RWPE2 (cell line): ENCODE measurements at regions not wholly inside any gene's neighbourhood (a gene's known extent, or its start where the extent isn't known, plus 50 kb on each side); places are given as distances from the start of the nearest gene placed in this dataset.

Experiments
- ATAC-seq: fragments of 200-7000 bp; cut with Tn5 transposase; 3 replicates; pipeline ENCODE4 v1.9.1; 2021; ENCODE audit warnings: low read depth
- DNase-seq: peaks from one replicate; pipeline ENCODE4 v3.0.0-alpha.2; 2020; ENCODE audit warnings: low spot score
- H3K27ac ChIP-seq: fragments of 450-650 bp; 2 replicates; pipeline ENCODE4 v1.5.1; 2017; ENCODE audit warnings: mild to moderate bottlenecking; ENCODE audit not compliant: poor library complexity, severe bottlenecking
- H3K27me3 ChIP-seq: fragments of 250-450 bp; sonication (Bioruptor Pico); 2 replicates; pipeline ENCODE4 v1.5.1; 2021; ENCODE audit warnings: mild to moderate bottlenecking, moderate library complexity; ENCODE audit not compliant: insufficient read depth, poor library complexity, severe bottlenecking
- H3K36me3 ChIP-seq: fragments of 250-450 bp; sonication (Bioruptor Pico); 2 replicates; pipeline ENCODE4 v1.5.1; 2020; ENCODE audit warnings: low read depth, mild to moderate bottlenecking, moderate library complexity
- H3K4me1 ChIP-seq: fragments of 250-450 bp; sonication (Bioruptor Pico); 2 replicates; pipeline ENCODE4 v1.5.1; 2021; ENCODE audit warnings: mild to moderate bottlenecking, moderate library complexity; ENCODE audit not compliant: insufficient read depth, poor library complexity, severe bottlenecking
- H3K4me3 ChIP-seq: fragments of 250-450 bp; sonication (Bioruptor Pico); 2 replicates; pipeline ENCODE4 v1.5.1; 2021; ENCODE audit warnings: mild to moderate bottlenecking, moderate library complexity; ENCODE audit not compliant: severe bottlenecking
- H3K9me3 ChIP-seq: fragments of 250-450 bp; sonication (Bioruptor Pico); 2 replicates; pipeline ENCODE4 v1.5.1; 2021; ENCODE audit warnings: mild to moderate bottlenecking, moderate library complexity; ENCODE audit not compliant: severe bottlenecking
- CTCF ChIP-seq: fragments of 450-650 bp; IDR thresholded peaks from one replicate; pipeline ENCODE4 v1.5.1; 2017; ENCODE audit warnings: mild to moderate bottlenecking, moderate library complexity; ENCODE audit not compliant: poor library complexity, severe bottlenecking

GRCh38 chr9:682633-683508 is 158.6 kb upstream of the DMRT1 start:
- H3K4me1 ChIP-seq = peaks cover 42% of the 10 kb centered on the region

GRCh38 chr9:683509-684021 is 157.9 kb upstream of the DMRT1 start:
- H3K36me3 ChIP-seq = peaks cover 7% of the 10 kb centered on the region; the same call in 1 of the 2 replicates
- TF ChIP-seq CTCF = no peak
- H3K9me3 ChIP-seq = no peaks in the 10 kb centered on the region
- ATAC-seq (no peak), DNase-seq (no peak)
- no peak overlapping the region for H3K4me3 ChIP-seq
- H3K27me3 ChIP-seq = no peaks in the 10 kb centered on the region
- H3K4me1 ChIP-seq = peaks cover 40% of the 10 kb centered on the region
- H3K27ac ChIP-seq = peak overlapping the region; percentile 99

More at GRCh38 chr9:682633-683508, 158.6 kb upstream of the DMRT1 start:
- no peaks in the 10 kb centered on the region for H3K27me3 ChIP-seq
- H3K9me3 ChIP-seq = no peaks in the 10 kb centered on the region
- H3K36me3 ChIP-seq = peaks cover 4% of the 10 kb centered on the region; the same call in 1 of the 2 replicates
- no peak for TF ChIP-seq CTCF
- peak; percentile 29; the same call in 1 of the 3 replicates for ATAC-seq
- no peak for DNase-seq
- H3K27ac ChIP-seq = peak overlapping the region; percentile 99
- H3K4me3 ChIP-seq = no peak overlapping the region

GRCh38 chr9:684054-684890 is 157.2 kb upstream of the DMRT1 start:
- H3K27me3 ChIP-seq = no peaks in the 10 kb centered on the region
- H3K4me1 ChIP-seq = peaks cover 40% of the 10 kb centered on the region
- TF ChIP-seq CTCF = no peak
- DNase-seq (no peak), ATAC-seq (peak; percentile 74)
- no peaks in the 10 kb centered on the region for H3K9me3 ChIP-seq
- H3K36me3 ChIP-seq = peaks cover 11% of the 10 kb centered on the region
- peak overlapping the region; percentile 99 for H3K27ac ChIP-seq
- peak overlapping the region; percentile 27 for H3K4me3 ChIP-seq

GRCh38 chr9:684941-685340 is 156.6 kb upstream of the DMRT1 start:
- H3K4me3 ChIP-seq = peak overlapping the region; percentile 27
- TF ChIP-seq CTCF = no peak
- DNase-seq = no peak
- H3K36me3 ChIP-seq = peaks cover 16% of the 10 kb centered on the region
- H3K4me1 ChIP-seq = peaks cover 40% of the 10 kb centered on the region
- H3K27ac ChIP-seq = peak overlapping the region; percentile 99
- peak; percentile 52 for ATAC-seq
- H3K9me3 ChIP-seq = no peaks in the 10 kb centered on the region
- H3K27me3 ChIP-seq = no peaks in the 10 kb centered on the region
